ENCODE measurements at regions not wholly inside any gene's neighbourhood (a gene's known extent, or its start where the extent isn't known, plus 50 kb on each side); places are given as distances from the start of the nearest gene placed in this dataset.

- H3K4me3 ChIP-seq (replicated peaks; ENCODE audit: insufficient read depth, low read length), result no peak overlapping the region
- DNase-seq (ENCODE audit: low read depth in 1 of 2, low spot score in 1 of 2), result no peak
- H3K27ac ChIP-seq (replicated peaks), result no peak overlapping the region
- TF ChIP-seq GABPA (IDR thresholded peaks at IDR 0.05; ENCODE audit: low read depth) (no peak), SPI1 (IDR thresholded peaks at IDR 0.05; ENCODE audit: borderline replicate concordance, low read depth) (no peak), POLR2AphosphoS5 (IDR thresholded peaks at IDR 0.05; ENCODE audit: low read depth) (no peak)
- TF ChIP-seq, protein P1, sequence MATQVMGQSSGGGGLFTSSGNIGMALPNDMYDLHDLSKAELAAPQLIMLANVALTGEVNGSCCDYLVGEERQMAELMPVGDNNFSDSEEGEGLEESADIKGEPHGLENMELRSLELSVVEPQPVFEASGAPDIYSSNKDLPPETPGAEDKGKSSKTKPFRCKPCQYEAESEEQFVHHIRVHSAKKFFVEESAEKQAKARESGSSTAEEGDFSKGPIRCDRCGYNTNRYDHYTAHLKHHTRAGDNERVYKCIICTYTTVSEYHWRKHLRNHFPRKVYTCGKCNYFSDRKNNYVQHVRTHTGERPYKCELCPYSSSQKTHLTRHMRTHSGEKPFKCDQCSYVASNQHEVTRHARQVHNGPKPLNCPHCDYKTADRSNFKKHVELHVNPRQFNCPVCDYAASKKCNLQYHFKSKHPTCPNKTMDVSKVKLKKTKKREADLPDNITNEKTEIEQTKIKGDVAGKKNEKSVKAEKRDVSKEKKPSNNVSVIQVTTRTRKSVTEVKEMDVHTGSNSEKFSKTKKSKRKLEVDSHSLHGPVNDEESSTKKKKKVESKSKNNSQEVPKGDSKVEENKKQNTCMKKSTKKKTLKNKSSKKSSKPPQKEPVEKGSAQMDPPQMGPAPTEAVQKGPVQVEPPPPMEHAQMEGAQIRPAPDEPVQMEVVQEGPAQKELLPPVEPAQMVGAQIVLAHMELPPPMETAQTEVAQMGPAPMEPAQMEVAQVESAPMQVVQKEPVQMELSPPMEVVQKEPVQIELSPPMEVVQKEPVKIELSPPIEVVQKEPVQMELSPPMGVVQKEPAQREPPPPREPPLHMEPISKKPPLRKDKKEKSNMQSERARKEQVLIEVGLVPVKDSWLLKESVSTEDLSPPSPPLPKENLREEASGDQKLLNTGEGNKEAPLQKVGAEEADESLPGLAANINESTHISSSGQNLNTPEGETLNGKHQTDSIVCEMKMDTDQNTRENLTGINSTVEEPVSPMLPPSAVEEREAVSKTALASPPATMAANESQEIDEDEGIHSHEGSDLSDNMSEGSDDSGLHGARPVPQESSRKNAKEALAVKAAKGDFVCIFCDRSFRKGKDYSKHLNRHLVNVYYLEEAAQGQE (IDR thresholded peaks at IDR 0.05; ENCODE audit: insufficient replicate concordance, low read depth), result no peak
- TF ChIP-seq, protein P2, sequence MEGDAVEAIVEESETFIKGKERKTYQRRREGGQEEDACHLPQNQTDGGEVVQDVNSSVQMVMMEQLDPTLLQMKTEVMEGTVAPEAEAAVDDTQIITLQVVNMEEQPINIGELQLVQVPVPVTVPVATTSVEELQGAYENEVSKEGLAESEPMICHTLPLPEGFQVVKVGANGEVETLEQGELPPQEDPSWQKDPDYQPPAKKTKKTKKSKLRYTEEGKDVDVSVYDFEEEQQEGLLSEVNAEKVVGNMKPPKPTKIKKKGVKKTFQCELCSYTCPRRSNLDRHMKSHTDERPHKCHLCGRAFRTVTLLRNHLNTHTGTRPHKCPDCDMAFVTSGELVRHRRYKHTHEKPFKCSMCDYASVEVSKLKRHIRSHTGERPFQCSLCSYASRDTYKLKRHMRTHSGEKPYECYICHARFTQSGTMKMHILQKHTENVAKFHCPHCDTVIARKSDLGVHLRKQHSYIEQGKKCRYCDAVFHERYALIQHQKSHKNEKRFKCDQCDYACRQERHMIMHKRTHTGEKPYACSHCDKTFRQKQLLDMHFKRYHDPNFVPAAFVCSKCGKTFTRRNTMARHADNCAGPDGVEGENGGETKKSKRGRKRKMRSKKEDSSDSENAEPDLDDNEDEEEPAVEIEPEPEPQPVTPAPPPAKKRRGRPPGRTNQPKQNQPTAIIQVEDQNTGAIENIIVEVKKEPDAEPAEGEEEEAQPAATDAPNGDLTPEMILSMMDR (IDR thresholded peaks at IDR 0.05; ENCODE audit: insufficient read depth, low read length), result no peak
- H3K27me3 ChIP-seq (ENCODE audit: insufficient read depth, poor library complexity, severe bottlenecking), result no peaks in the 10 kb centered on the region
These were observed 105.7 kb upstream of the TEX51 start for GRCh38 chr2:126792993-126793392.

DNA sequence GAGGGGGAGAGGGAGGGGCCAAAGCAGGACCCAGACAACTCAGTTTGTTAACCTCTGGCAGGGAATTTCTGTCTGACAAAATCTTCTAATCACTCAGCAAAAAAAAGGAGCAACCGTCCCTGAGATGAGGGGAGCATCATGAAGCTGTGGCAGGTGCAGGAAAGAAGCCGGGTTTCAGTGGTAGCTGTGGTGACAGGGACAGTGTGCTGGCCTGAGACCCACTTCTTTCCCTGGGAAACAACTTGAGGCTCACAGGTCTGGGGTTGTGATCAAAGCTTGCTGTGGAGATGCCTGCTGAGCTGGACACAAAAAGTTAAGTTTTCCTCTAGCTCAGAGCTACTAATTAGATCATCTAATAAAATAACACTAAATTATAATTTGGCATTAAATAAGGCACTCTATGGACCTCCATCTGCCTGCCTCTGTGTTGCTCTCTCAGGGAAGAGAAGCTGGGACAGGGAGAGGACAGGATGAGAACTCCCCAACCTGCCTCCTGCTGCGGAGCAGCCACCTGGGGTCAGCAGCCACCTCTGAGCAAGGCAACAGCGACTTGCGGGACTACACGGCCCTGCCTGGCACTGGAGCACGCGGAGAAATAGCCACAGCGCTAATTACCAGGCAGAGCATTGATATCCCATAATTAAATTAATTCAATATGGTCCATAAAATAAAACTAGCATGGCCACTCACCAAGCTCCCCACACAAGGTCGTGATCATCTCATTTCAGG is 104.6 kb upstream of the TEX51 start:
- Histone ChIP-seq H3K27ac (replicated peaks) (no peak overlapping the region), H3K27me3 (ENCODE audit: insufficient read depth, poor library complexity, severe bottlenecking) (no peaks in the 10 kb centered on the region), H3K4me3 (replicated peaks; ENCODE audit: insufficient read depth, low read length) (no peak overlapping the region)
- TF ChIP-seq POLR2AphosphoS5 (IDR thresholded peaks at IDR 0.05; ENCODE audit: low read depth), result no peak
- no peak for TF ChIP-seq GABPA (IDR thresholded peaks at IDR 0.05; ENCODE audit: low read depth)
- TF ChIP-seq, protein P1 (IDR thresholded peaks at IDR 0.05; ENCODE audit: insufficient replicate concordance, low read depth), result no peak
- TF ChIP-seq SPI1 (IDR thresholded peaks at IDR 0.05; ENCODE audit: borderline replicate concordance, low read depth), result no peak
- no peak for DNase-seq (ENCODE audit: low read depth in 1 of 2, low spot score in 1 of 2)

DNA sequence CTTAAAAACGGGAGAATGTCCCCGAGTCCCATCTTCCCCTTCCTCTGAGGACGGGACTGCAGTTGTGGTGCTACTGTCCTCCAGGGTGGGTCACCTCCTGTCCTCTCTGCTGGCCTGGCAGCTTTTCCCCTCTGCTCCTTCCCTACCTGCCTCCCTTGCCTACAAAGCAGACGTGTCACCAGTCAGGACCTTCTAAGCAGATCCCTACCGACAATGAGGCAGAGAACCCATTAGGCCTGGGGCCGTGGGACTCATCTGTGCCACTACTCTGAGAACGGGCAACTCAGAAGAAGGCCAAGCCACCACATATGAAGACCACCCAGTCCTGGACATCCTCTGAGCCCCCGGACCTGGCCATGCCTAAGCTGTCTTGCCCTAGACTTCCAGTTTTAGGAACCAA is 103.0 kb upstream of the TEX51 start:
- H3K27ac ChIP-seq (replicated peaks), result no peak overlapping the region
- H3K27me3 ChIP-seq (ENCODE audit: insufficient read depth, poor library complexity, severe bottlenecking), result no peaks in the 10 kb centered on the region
- DNase-seq (ENCODE audit: low read depth in 1 of 2, low spot score in 1 of 2), result no peak

More for the DNA sequence above, 103.0 kb upstream of the TEX51 start:
- H3K4me3 ChIP-seq (replicated peaks; ENCODE audit: insufficient read depth, low read length), result no peak overlapping the region
- TF ChIP-seq, protein P1 (IDR thresholded peaks at IDR 0.05; ENCODE audit: insufficient replicate concordance, low read depth), result no peak
- TF ChIP-seq, protein P2 (IDR thresholded peaks at IDR 0.05; ENCODE audit: insufficient read depth, low read length), result no peak
- TF ChIP-seq SPI1 (IDR thresholded peaks at IDR 0.05; ENCODE audit: borderline replicate concordance, low read depth), result no peak
- TF ChIP-seq GABPA (IDR thresholded peaks at IDR 0.05; ENCODE audit: low read depth), result no peak
